ENCODE measurements at regions not wholly inside any gene's neighbourhood (a gene's known extent, or its start where the extent isn't known, plus 50 kb on each side); places are given as distances from the start of the nearest gene placed in this dataset.

- Histone ChIP-seq H3K36me3 (no peaks in the 10 kb centered on the region), H3K27me3 (no peaks in the 10 kb centered on the region), H3K4me3 (no peak overlapping the region), H3K27ac (replicated peaks in 1 of 4) (no peak overlapping the region), H3K4me1 (peaks cover 5 to 14% (median 12%) of the 10 kb centered on the region in 4 donors), H3K9me3 (no peaks in the 10 kb centered on the region)
- no peak for DNase-seq (ENCODE audit: extremely low spot score)
- WGBS = 88% methylated on average over 3 of the region's 3 CpGs
- TF ChIP-seq EP300 (IDR thresholded peaks at IDR 0.05) (no peak), POLR2A (IDR thresholded peaks at IDR 0.05; ENCODE audit: low read depth) (no peak), CTCF (IDR thresholded peaks at IDR 0.05) (no peak), POLR2AphosphoS5 (IDR thresholded peaks at IDR 0.05) (no peak)
- intact Hi-C loops (cut with DNase I) = no loop called here
Measured at GRCh38 chr2:9702604-9703084, 71.8 kb upstream of the YWHAQ start.

GRCh38 chr2:9703085-9703678 is 72.4 kb upstream of the YWHAQ start:
- Histone ChIP-seq H3K27me3 (no peaks in the 10 kb centered on the region), H3K4me3 (no peak overlapping the region), H3K27ac (replicated peaks in 1 of 4) (no peak overlapping the region), H3K36me3 (no peaks in the 10 kb centered on the region), H3K9me3 (no peaks in the 10 kb centered on the region), H3K4me1 (peaks cover 5 to 14% (median 12%) of the 10 kb centered on the region in 4 donors)
- intact Hi-C loops (cut with DNase I) = no loop called here
- WGBS = 35% methylated on average over 7 of the region's 11 CpGs
- no peak for DNase-seq (ENCODE audit: extremely low spot score)
- no peak for TF ChIP-seq EP300 (IDR thresholded peaks at IDR 0.05)
- no peak for TF ChIP-seq POLR2A (IDR thresholded peaks at IDR 0.05; ENCODE audit: low read depth)
- TF ChIP-seq POLR2AphosphoS5 (IDR thresholded peaks at IDR 0.05) = no peak
- TF ChIP-seq CTCF (IDR thresholded peaks at IDR 0.05) = no peak

- H3K36me3 ChIP-seq = no peaks in the 10 kb centered on the region
- 45% methylated on average over 3 of the region's 3 CpGs for WGBS
- TF ChIP-seq POLR2A (IDR thresholded peaks at IDR 0.05; ENCODE audit: low read depth) (no peak), POLR2AphosphoS5 (IDR thresholded peaks at IDR 0.05) (no peak), CTCF (IDR thresholded peaks at IDR 0.05) (no peak), EP300 (IDR thresholded peaks at IDR 0.05) (no peak)
- intact Hi-C loops (cut with DNase I) = no loop called here
- no peak overlapping the region for H3K27ac ChIP-seq (replicated peaks in 1 of 4)
- H3K4me3 ChIP-seq = no peak overlapping the region
- peaks cover 5 to 14% (median 12%) of the 10 kb centered on the region in 4 donors for H3K4me1 ChIP-seq
- H3K27me3 ChIP-seq = no peaks in the 10 kb centered on the region
- no peaks in the 10 kb centered on the region for H3K9me3 ChIP-seq
- no peak for DNase-seq (ENCODE audit: extremely low spot score)
Measured at GRCh38 chr2:9703701-9704221, 73.0 kb upstream of the YWHAQ start.

- peaks cover 0 to 2% (median 0%) of the 10 kb centered on the region in 4 donors for H3K9me3 ChIP-seq
- DNase-seq (ENCODE audit: extremely low spot score) = no peak
- H3K4me3 ChIP-seq = no peak overlapping the region
- no peak overlapping the region for H3K27ac ChIP-seq (replicated peaks in 1 of 4)
- intact Hi-C loops (cut with DNase I) = no loop called here
- 100% methylated on average over 3 of the region's 3 CpGs for WGBS
- H3K36me3 ChIP-seq = no peaks in the 10 kb centered on the region
- H3K27me3 ChIP-seq = no peaks in the 10 kb centered on the region
- no peak for TF ChIP-seq POLR2AphosphoS5 (IDR thresholded peaks at IDR 0.05)
- no peak for TF ChIP-seq CTCF (IDR thresholded peaks at IDR 0.05)
- TF ChIP-seq EP300 (IDR thresholded peaks at IDR 0.05) = no peak
- TF ChIP-seq POLR2A (IDR thresholded peaks at IDR 0.05; ENCODE audit: low read depth) = no peak
- peaks cover 5 to 14% (median 12%) of the 10 kb centered on the region in 4 donors for H3K4me1 ChIP-seq
Measured at GRCh38 chr2:9704600-9704999, 73.8 kb upstream of the YWHAQ start.

Data from esophagus muscularis mucosa (tissue), 4 donors.